ENCODE measurements at regions not wholly inside any gene's neighbourhood (a gene's known extent, or its start where the extent isn't known, plus 50 kb on each side); places are given as distances from the start of the nearest gene placed in this dataset.

GRCh38 chr6:137962725-137963124 is 95.7 kb downstream of the TNFAIP3 start:
- Histone ChIP-seq H3K4me3 (replicated peaks in 1 of 3; ENCODE audit: low read depth in 2 of 3, low read length in 3 of 3) (no peak overlapping the region), H4K20me1 (ENCODE audit: insufficient read depth, low read length) (no peaks in the 10 kb centered on the region), H2AFZ (ENCODE audit: insufficient read depth, low read depth, low read length, poor library complexity, severe bottlenecking) (no peak overlapping the region), H3K4me2 (replicated peaks; ENCODE audit: extremely low read depth, low read length, poor library complexity, severe bottlenecking) (no peak overlapping the region), H3K27me3 (ENCODE audit: control insufficient read depth in 2 of 2, insufficient read depth in 2 of 2, low read length in 2 of 2) (no peaks in the 10 kb centered on the region), H3K79me2 (ENCODE audit: insufficient read depth, low read length) (no peaks in the 10 kb centered on the region), H3K4me1 (ENCODE audit: control insufficient read depth in 1 of 2, insufficient read depth in 2 of 2, low read length in 2 of 2) (peaks cover 44 to 53% of the 10 kb centered on the region in 2 donors), H3K27ac (ENCODE audit: low read depth in 1 of 2, low read length in 2 of 2) (no peak overlapping the region), H3K9me3 (replicated peaks in 1 of 2; ENCODE audit: control insufficient read depth in 1 of 2, insufficient read depth in 1 of 2, low read length in 2 of 2) (no peaks in the 10 kb centered on the region), H3K36me3 (replicated peaks in 1 of 2; ENCODE audit: control insufficient read depth in 1 of 2, insufficient read depth in 2 of 2, low read length in 2 of 2) (no peaks in the 10 kb centered on the region), H3K9ac (ENCODE audit: insufficient read depth, low read length, poor library complexity, severe bottlenecking) (no peak overlapping the region)
- Mint-ChIP-seq H3K4me3 (no peak overlapping the region), H3K9me3 (peaks cover 0 to 4% (median 3%) of the 10 kb centered on the region in 7 donors), H3K36me3 (peaks cover 0 to 4% of the 10 kb centered on the region in 2 donors), H3K27me3 (ENCODE audit: low read depth in 3 of 3) (peaks cover 0 to 2% (median 0%) of the 10 kb centered on the region in 3 donors), H3K4me1 (peaks cover 57% of the 10 kb centered on the region), H3K27ac (peak overlapping the region in 1 of 7 donors; percentile 77)
- WGBS (ENCODE audit: insufficient coverage) = no CpG with 5 or more reads among the region's 3 CpGs
- DNase-seq = no peak
- TF ChIP-seq, protein P1, sequence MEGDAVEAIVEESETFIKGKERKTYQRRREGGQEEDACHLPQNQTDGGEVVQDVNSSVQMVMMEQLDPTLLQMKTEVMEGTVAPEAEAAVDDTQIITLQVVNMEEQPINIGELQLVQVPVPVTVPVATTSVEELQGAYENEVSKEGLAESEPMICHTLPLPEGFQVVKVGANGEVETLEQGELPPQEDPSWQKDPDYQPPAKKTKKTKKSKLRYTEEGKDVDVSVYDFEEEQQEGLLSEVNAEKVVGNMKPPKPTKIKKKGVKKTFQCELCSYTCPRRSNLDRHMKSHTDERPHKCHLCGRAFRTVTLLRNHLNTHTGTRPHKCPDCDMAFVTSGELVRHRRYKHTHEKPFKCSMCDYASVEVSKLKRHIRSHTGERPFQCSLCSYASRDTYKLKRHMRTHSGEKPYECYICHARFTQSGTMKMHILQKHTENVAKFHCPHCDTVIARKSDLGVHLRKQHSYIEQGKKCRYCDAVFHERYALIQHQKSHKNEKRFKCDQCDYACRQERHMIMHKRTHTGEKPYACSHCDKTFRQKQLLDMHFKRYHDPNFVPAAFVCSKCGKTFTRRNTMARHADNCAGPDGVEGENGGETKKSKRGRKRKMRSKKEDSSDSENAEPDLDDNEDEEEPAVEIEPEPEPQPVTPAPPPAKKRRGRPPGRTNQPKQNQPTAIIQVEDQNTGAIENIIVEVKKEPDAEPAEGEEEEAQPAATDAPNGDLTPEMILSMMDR (IDR thresholded peaks at IDR 0.05) = no peak
- intact Hi-C loops (cut with micrococcal nuclease) = no loop called here

GRCh38 chr6:137964876-137965275 is 97.8 kb downstream of the TNFAIP3 start:
- no peak overlapping the region for H3K27ac ChIP-seq (ENCODE audit: low read depth in 1 of 2, low read length in 2 of 2)
- H3K79me2 ChIP-seq (ENCODE audit: insufficient read depth, low read length) = no peaks in the 10 kb centered on the region
- H3K4me3 Mint-ChIP-seq = no peak overlapping the region
- peaks cover 0 to 3% (median 2%) of the 10 kb centered on the region in 3 donors for H3K27me3 Mint-ChIP-seq (ENCODE audit: low read depth in 3 of 3)
- H3K36me3 Mint-ChIP-seq = peaks cover 1 to 11% of the 10 kb centered on the region in 2 donors
- no peak overlapping the region for H3K4me2 ChIP-seq (replicated peaks; ENCODE audit: extremely low read depth, low read length, poor library complexity, severe bottlenecking)
- no peaks in the 10 kb centered on the region for H4K20me1 ChIP-seq (ENCODE audit: insufficient read depth, low read length)
- peaks cover 59% of the 10 kb centered on the region for H3K4me1 Mint-ChIP-seq
- H3K9me3 Mint-ChIP-seq = peaks cover 0 to 4% (median 2%) of the 10 kb centered on the region in 7 donors
- no peak overlapping the region for H2AFZ ChIP-seq (ENCODE audit: insufficient read depth, low read depth, low read length, poor library complexity, severe bottlenecking)
- no peaks in the 10 kb centered on the region for H3K27me3 ChIP-seq (ENCODE audit: control insufficient read depth in 2 of 2, insufficient read depth in 2 of 2, low read length in 2 of 2)
- H3K27ac Mint-ChIP-seq = peak overlapping the region in 2 of 7 donors; percentile 26 to 85
- no peaks in the 10 kb centered on the region for H3K36me3 ChIP-seq (replicated peaks in 1 of 2; ENCODE audit: control insufficient read depth in 1 of 2, insufficient read depth in 2 of 2, low read length in 2 of 2)
- DNase-seq = no peak
- intact Hi-C loops (cut with micrococcal nuclease) = no loop called here
- no peak overlapping the region for H3K4me3 ChIP-seq (replicated peaks in 1 of 3; ENCODE audit: low read depth in 2 of 3, low read length in 3 of 3)
- TF ChIP-seq, protein P1 (IDR thresholded peaks at IDR 0.05) = no peak
- no peak overlapping the region for H3K9ac ChIP-seq (ENCODE audit: insufficient read depth, low read length, poor library complexity, severe bottlenecking)
- WGBS (ENCODE audit: insufficient coverage) = 87% methylated on average over 3 of the region's 4 CpGs
- H3K4me1 ChIP-seq (ENCODE audit: control insufficient read depth in 1 of 2, insufficient read depth in 2 of 2, low read length in 2 of 2) = peaks cover 49 to 53% of the 10 kb centered on the region in 2 donors
- no peaks in the 10 kb centered on the region for H3K9me3 ChIP-seq (replicated peaks in 1 of 2; ENCODE audit: control insufficient read depth in 1 of 2, insufficient read depth in 1 of 2, low read length in 2 of 2)
